Activated CD4-positive, CD25-positive, alpha-beta regulatory T cell (primary cell): ENCODE measurements at regions not wholly inside any gene's neighbourhood (a gene's known extent, or its start where the extent isn't known, plus 50 kb on each side); places are given as distances from the start of the nearest gene placed in this dataset.

Experiments used
- DNase-seq, 4 experiments: peaks; one replicate each; lab custom pipeline; 2025; lab: John Stamatoyannopoulos, UW

GRCh38 chr4:140316799-140317198 lies 56.6 kb upstream of the SCOC start:
- no peak for DNase-seq

DNA sequence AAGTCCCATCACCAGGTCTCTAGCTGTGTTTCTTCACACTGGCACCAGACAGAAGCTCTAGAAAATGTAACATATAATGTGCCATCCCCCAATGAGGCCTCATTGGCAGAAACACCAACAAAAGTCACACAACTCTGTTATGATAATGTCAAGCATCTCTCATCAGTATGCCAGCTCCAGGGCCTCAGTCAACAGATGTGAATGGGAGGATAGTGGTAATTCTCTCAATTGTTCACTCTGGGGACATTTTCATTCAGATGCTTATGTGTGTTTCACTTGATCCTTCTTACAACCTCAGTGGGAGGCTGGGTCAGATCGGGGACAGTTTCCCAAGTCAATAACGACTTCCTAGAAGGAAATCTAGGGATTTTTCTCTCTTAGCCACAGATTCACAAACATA lies 57.5 kb upstream of the SCOC start:
- DNase-seq: no peak

DNA sequence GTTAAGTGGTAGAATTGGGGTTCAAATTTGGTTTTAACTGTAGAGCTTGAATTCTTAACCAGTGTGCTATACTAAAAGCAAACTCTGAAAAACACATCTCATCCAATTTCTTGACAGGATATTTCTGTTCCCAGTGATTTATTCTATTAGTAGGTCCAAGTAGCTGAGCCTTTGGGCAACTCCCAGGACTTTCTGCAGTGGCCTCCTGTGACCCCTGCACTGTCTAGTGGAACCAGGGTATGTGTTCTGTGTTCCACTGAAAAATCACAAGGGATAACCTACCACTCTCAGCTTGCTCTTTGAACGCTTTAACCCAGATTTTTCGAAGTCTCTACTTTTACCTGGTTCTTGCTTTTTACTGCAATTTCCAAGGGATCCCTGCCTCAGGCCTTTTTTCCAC lies 58.0 kb upstream of the SCOC start:
- DNase-seq: no peak

- DNase-seq: no peak
Observed at GRCh38 chr4:140315019-140315418, 58.4 kb upstream of the SCOC start.

DNA sequence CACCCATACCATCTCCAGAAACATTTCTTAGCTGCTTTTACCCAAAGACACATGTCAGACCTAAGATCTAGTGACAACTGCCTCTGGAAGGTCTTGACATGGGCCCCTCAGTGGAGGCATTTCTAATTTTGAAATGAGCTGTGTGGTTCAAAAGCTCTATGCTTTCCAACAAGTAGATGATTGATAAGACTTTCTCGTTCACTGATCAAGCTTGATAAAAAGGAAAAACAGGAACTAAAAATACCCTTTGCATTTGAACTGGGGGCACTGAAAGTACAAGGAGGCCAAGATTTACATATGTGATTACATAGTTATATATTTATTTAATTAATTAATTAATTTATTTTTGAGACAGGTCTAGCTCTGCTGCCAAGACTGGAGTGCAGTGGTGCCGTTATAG lies 61.3 kb upstream of the SCOC start:
- no peak for DNase-seq

DNA sequence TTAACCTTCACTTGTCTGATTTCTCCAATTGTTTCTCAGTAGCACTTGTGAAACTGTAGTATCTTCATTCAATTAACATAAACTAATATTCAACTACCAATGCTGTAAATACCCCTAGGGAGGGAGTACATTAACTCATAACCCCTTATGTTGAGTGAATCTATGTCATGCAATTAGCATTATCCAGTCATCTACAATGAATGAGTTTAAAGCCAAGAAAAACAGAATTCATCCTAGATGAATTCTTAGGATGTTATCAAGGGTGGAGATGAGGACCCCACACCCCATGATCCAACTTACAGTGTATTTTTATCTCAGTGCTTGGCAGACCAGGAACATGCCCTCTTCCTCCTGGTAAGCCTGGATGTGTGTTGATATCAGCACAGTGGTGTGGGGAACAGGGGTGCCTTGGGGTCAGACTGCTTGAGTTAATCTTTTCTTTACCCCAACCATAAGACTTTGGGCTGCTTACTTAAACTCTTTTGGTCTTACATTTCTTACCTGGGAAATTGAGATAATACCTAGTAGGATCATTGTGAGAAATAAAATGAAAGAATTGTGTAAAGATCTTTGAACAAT lies 62.1 kb upstream of the SCOC start:
- no peak for DNase-seq

- DNase-seq: no peak
Observed at GRCh38 chr4:140309124-140309870, 64.1 kb upstream of the SCOC start.

DNA sequence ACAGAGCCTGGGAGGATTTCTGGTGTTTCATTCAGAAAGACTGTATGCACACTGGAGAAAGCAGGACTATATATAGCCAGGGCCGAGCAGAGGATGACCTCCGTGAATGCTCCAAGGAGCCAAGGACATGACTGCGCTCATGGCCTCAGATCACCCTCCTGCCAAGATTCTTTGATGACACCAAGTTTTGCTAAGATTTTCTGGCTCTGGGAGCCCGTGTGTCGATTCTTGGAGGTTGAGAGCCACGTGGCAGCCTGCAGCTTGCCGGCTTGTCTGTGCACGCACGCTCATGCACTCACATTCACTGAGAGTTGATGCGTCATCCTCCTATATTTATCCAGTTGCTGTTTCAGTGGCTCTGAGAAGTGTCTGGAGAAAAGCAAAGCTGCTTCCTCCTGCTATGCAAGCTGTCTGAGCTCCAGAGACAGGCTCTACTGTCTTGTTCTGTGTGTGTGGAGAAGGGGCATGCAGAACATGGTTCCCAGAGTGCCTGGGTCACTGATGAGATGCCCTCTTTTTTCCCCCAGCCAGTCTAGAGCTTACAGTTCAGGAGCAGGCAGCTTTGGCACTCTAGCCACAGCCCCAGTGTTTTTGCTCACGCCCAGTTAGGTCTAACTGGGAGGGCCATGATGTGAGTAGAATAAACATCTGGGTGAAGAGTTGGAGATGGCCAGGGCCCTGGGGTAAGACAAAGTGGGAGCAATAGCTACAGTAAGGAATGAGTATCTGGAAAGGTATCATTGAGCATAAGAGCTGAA lies 64.9 kb upstream of the SCOC start:
- DNase-seq: no peak

DNA sequence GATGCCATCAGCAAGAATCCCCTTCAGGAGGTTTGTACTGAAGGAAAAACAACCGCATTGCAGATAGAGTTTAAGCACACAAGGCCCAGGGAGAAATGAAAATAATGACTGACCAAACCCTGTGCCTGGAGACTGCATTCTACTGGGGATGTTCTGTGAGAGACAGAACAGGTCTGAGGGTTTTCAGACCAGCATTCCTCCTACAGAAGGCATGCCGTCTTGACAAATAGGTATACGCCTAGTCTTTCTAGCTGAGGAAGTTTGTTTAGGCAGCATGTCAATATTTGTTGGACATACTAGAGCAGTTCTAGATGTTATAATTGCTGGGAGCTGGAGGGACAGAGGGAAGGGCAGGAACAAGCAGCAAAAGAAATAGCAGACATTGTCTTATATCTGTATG lies 68.4 kb upstream of the SCOC start:
- DNase-seq: no peak

GRCh38 chr4:140304346-140304745 lies 69.1 kb upstream of the SCOC start:
- no peak for DNase-seq

GRCh38 chr4:140302151-140302859 lies 71.1 kb upstream of the SCOC start:
- DNase-seq: no peak

- no peak for DNase-seq
Observed at GRCh38 chr4:140300271-140300970, 73.0 kb upstream of the SCOC start.

GRCh38 chr4:140298001-140298400 lies 75.4 kb upstream of the SCOC start:
- no peak for DNase-seq

GRCh38 chr4:140297221-140297570 lies 76.2 kb upstream of the SCOC start:
- DNase-seq: no peak

DNA sequence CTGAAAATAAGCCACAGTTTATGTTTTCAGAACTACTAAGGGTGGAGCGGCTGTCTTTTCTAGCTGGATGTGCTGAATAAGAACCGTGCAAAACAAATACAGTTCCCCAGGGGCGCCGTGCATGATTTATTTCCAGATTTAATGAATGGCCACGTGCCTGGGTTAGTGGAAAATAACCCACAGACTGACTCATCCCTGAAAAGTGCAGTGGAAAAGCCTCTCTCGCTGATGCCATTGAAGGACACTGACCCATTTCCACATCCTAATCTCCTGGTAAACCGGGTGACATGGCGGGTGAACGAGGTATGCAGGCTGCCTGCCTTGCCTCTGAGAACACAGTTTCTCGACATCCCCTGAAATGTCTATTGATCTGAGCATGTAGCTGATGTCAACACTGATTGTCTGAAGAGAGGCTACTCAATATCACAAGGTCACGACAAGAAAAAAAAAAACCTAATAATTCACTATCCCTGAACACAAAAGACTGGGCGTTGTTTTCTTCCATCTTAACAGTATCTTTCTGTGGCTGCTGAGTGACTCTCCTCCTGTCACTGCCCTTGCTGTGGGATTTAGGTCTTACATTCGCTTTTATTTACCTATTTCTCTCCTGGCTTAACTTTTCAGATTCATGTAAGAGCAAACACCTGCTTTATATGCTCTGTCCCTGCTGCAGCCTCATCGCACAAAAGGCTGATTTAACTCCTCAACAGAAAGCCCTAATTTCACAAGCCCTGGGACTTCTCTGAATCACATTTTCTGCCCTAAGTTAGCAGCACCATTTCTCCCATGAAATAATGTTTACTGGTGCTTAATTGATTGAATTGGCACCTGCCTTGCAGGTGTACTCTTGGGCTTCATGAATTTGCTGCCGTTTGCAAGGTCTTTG lies 76.9 kb upstream of the SCOC start:
- DNase-seq: no peak

DNA sequence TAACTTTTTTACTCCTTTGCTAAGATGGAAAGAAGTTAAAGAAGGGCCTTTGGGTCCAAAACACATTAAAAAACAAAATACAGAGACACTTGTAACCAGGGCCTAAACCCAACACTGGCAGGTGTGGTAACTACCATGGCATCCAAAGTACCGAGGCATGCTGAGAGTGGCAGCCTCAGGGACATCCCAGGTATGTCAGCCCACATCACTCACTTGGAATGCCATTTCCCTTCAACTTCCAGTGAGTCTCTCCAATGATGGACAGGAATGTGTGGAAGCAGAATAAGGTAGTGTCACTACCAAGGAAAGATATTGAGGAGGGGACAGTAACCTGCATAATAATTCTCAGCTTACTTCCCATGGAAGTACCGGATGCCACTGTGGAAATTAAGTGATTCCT lies 79.5 kb upstream of the SCOC start:
- DNase-seq: no peak

DNA sequence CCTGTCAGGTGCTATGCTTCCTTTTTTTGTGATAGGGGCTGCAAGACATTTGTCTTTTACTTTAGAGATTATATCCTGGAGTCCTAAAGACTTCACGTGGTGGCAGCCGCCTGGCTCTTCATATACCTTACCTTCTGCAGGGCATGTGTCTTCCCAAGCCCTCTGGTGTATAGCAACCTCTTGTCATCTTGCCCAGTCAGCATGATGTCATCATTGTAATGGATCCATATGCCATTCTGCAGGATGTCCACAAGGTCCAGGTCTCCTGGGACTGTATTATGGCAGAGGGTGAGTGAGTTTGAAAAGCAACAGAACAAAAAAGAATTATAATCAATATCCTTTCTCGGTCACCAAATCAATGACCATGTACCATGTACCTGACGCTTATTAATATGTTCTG lies 82.2 kb upstream of the SCOC start:
- no peak for DNase-seq

DNA sequence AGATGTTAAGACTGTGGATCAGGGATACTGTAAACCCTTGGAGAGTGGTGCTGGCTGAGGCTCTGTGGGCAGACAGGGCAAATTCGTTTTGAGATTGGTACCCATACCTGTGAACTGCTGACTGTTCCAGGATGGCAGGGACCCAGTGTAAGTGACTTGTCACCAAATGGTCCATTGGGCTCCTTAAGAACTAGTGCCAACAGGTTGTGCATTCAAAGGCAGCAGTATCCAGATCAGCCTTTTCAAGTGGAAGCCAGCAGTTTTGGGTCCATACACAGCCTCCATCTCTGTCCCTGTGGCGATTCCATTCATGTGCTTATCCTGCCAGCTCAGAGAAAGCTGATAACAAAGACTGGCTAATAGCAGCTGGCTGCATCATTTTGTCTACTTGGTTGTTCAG lies 84.0 kb upstream of the SCOC start:
- DNase-seq: no peak

DNA sequence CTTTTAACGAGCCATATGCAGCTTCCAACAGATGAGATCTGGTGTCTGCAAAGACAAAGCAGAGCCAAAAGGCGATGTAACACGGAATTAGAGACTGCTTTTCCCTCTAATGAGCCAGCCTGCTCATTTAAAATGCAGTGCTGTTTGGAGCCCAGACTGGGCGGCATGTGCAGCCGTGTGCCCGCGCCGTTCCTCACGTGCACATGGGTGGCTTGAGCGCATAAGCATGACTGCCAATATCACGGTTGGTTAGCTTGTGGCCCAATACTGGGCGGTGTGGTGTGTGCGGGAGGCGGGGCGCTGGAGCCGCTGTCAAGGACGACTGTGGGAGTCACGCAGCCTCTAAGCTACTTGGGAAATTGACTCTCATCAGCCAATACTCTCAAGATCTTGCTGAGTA lies 87.0 kb upstream of the SCOC start:
- no peak for DNase-seq

GRCh38 chr4:140284456-140284855 lies 89.0 kb upstream of the SCOC start:
- no peak for DNase-seq
